Mesothelial cell of epicardium (in vitro differentiated cells): ENCODE measurements at regions not wholly inside any gene's neighbourhood (a gene's known extent, or its start where the extent isn't known, plus 50 kb on each side); places are given as distances from the start of the nearest gene placed in this dataset.

Source experiments
- DNase-seq, 2 experiments: peaks; one replicate each; pipeline ENCODE4 v3.0.0; 2021; ENCODE audit warnings: low spot score in 2 of 2; ENCODE audit not compliant: unreplicated experiment in 2 of 2
- H3K27ac Mint-ChIP-seq: 2 replicates; pipeline ENCODE4 v1.8.0; 2021; ENCODE audit warnings: mixed read lengths
- H3K27me3 Mint-ChIP-seq: 2 replicates; pipeline ENCODE4 v1.8.0; 2021; ENCODE audit warnings: low read depth, mixed read lengths
- H3K36me3 Mint-ChIP-seq: 2 replicates; pipeline ENCODE4 v1.8.0; 2021; ENCODE audit warnings: mixed read lengths
- H3K4me1 Mint-ChIP-seq: 2 replicates; pipeline ENCODE4 v1.8.0; 2021; ENCODE audit warnings: mixed read lengths
- H3K4me3 Mint-ChIP-seq: 2 replicates; pipeline ENCODE4 v1.8.0; 2021; ENCODE audit warnings: mild to moderate bottlenecking, moderate library complexity, mixed read lengths
- H3K9me3 Mint-ChIP-seq: 2 replicates; pipeline ENCODE4 v1.8.0; 2021; ENCODE audit warnings: mixed read lengths
- CTCF ChIP-seq: fragments of 200-600 bp; sonication (generic); IDR thresholded peaks from one replicate; pipeline ENCODE4 v1.5.0; 2021; ENCODE audit warnings: antibody characterized with exemption; ENCODE audit not compliant: unreplicated experiment

GRCh38 chr18:30088238-30089015 is 954.1 kb downstream of the DSC3 start:
- Mint-ChIP-seq H3K27ac (no peak overlapping the region), H3K4me1 (no peaks in the 10 kb centered on the region), H3K36me3 (no peaks in the 10 kb centered on the region), H3K9me3 (no peaks in the 10 kb centered on the region), H3K4me3 (no peak overlapping the region), H3K27me3 (no peaks in the 10 kb centered on the region)
- TF ChIP-seq CTCF, result no peak
- DNase-seq, result no peak

GRCh38 chr18:30086351-30086750 is 956.2 kb downstream of the DSC3 start:
- Mint-ChIP-seq H3K4me3 (no peak overlapping the region), H3K4me1 (no peaks in the 10 kb centered on the region), H3K27me3 (no peaks in the 10 kb centered on the region), H3K36me3 (no peaks in the 10 kb centered on the region), H3K27ac (no peak overlapping the region), H3K9me3 (peaks cover 6% of the 10 kb centered on the region)
- TF ChIP-seq CTCF, result no peak
- DNase-seq, result no peak

- Mint-ChIP-seq H3K4me3 (no peak overlapping the region), H3K36me3 (no peaks in the 10 kb centered on the region), H3K4me1 (no peaks in the 10 kb centered on the region), H3K9me3 (peaks cover 32% of the 10 kb centered on the region), H3K27ac (no peak overlapping the region), H3K27me3 (no peaks in the 10 kb centered on the region)
- TF ChIP-seq CTCF, result no peak
- no peak for DNase-seq
These were observed 961.4 kb downstream of the DSC3 start for GRCh38 chr18:30081122-30081521.

GRCh38 chr18:30072609-30073385 is 969.7 kb downstream of the DSC3 start:
- Mint-ChIP-seq H3K4me1 (no peaks in the 10 kb centered on the region), H3K27me3 (no peaks in the 10 kb centered on the region), H3K36me3 (no peaks in the 10 kb centered on the region), H3K9me3 (peaks cover 28% of the 10 kb centered on the region), H3K27ac (no peak overlapping the region), H3K4me3 (no peak overlapping the region)
- no peak for DNase-seq
- no peak for TF ChIP-seq CTCF

- Mint-ChIP-seq H3K27me3 (no peaks in the 10 kb centered on the region), H3K4me1 (no peaks in the 10 kb centered on the region), H3K27ac (no peak overlapping the region), H3K9me3 (peaks cover 14% of the 10 kb centered on the region), H3K36me3 (no peaks in the 10 kb centered on the region), H3K4me3 (no peak overlapping the region)
- no peak for TF ChIP-seq CTCF
- no peak for DNase-seq
These were observed 976.3 kb downstream of the DSC3 start for GRCh38 chr18:30066288-30066687.
